ENCODE measurements at regions not wholly inside any gene's neighbourhood (a gene's known extent, or its start where the extent isn't known, plus 50 kb on each side); places are given as distances from the start of the nearest gene placed in this dataset.

GRCh38 chr3:139239550-139239949 lies 104.3 kb upstream of the MRPS22 start:
- H3K4me3 ChIP-seq (ENCODE audit: low read depth, low read length) = no peak overlapping the region
- ChIA-PET POLR2A (no interaction called here), CTCF (interaction anchor here (1.1 kb wide), 1 partner anchor 128 kb away, joined by 3 read pairs; no protein-coding TSS in a partner anchor)
- no peak for DNase-seq (ENCODE audit: low read depth, low spot score)
- no peak for TF ChIP-seq CTCF (IDR thresholded peaks at IDR 0.05; ENCODE audit: insufficient read depth, low read length, missing control alignments)

GRCh38 chr3:139241783-139242182 lies 102.0 kb upstream of the MRPS22 start:
- no peak for TF ChIP-seq CTCF (IDR thresholded peaks at IDR 0.05; ENCODE audit: insufficient read depth, low read length, missing control alignments)
- no peak for DNase-seq (ENCODE audit: low read depth, low spot score)
- POLR2A ChIA-PET = no interaction called here
- CTCF ChIA-PET = no interaction called here
- H3K4me3 ChIP-seq (ENCODE audit: low read depth, low read length) = no peak overlapping the region

- no peak for DNase-seq (ENCODE audit: low read depth, low spot score)
- ChIA-PET CTCF (no interaction called here), POLR2A (no interaction called here)
- H3K4me3 ChIP-seq (ENCODE audit: low read depth, low read length) = no peak overlapping the region
- no peak for TF ChIP-seq CTCF (IDR thresholded peaks at IDR 0.05; ENCODE audit: insufficient read depth, low read length, missing control alignments)
These were observed 100.1 kb upstream of the MRPS22 start for GRCh38 chr3:139243710-139244109.

- H3K4me3 ChIP-seq (ENCODE audit: low read depth, low read length) = no peak overlapping the region
- no peak for DNase-seq (ENCODE audit: low read depth, low spot score)
- ChIA-PET POLR2A (no interaction called here), CTCF (no interaction called here)
- TF ChIP-seq CTCF (IDR thresholded peaks at IDR 0.05; ENCODE audit: insufficient read depth, low read length, missing control alignments) = no peak
These were observed 95.1 kb upstream of the MRPS22 start for GRCh38 chr3:139248593-139249255.

GRCh38 chr3:139251529-139251928 lies 92.3 kb upstream of the MRPS22 start:
- CTCF ChIA-PET = no interaction called here
- DNase-seq (ENCODE audit: low read depth, low spot score) = no peak
- no peak overlapping the region for H3K4me3 ChIP-seq (ENCODE audit: low read depth, low read length)
- no peak for TF ChIP-seq CTCF (IDR thresholded peaks at IDR 0.05; ENCODE audit: insufficient read depth, low read length, missing control alignments)
- POLR2A ChIA-PET = no interaction called here

GRCh38 chr3:139252719-139253118 lies 91.1 kb upstream of the MRPS22 start:
- ChIA-PET POLR2A (no interaction called here), CTCF (interaction anchor here (1.2 kb wide), 1 partner anchor 141 kb away, joined by 6 read pairs; no protein-coding TSS in a partner anchor)
- no peak for DNase-seq (ENCODE audit: low read depth, low spot score)
- no peak for TF ChIP-seq CTCF (IDR thresholded peaks at IDR 0.05; ENCODE audit: insufficient read depth, low read length, missing control alignments)
- H3K4me3 ChIP-seq (ENCODE audit: low read depth, low read length) = no peak overlapping the region
